C4-2B (cell line): ENCODE measurements at regions not wholly inside any gene's neighbourhood (a gene's known extent, or its start where the extent isn't known, plus 50 kb on each side); places are given as distances from the start of the nearest gene placed in this dataset.

Experiments
- CTCF ChIP-seq: fragments of 450-650 bp; conservative IDR thresholded peaks from 2 replicates; pipeline ENCODE4 v1.5.1; 2017; ENCODE audit warnings: mild to moderate bottlenecking
- ZFX ChIP-seq: fragments of 450-650 bp; IDR thresholded peaks from 2 replicates; pipeline ENCODE4 v1.6.1; 2017

- no peak for TF ChIP-seq CTCF
- TF ChIP-seq ZFX = no peak
These were observed 240.6 kb downstream of the KCTD12 start for GRCh38 chr13:76645632-76646031.
